C4-2B (cell line): ENCODE measurements at regions not wholly inside any gene's neighbourhood (a gene's known extent, or its start where the extent isn't known, plus 50 kb on each side); places are given as distances from the start of the nearest gene placed in this dataset.

Experiments used
- CTCF ChIP-seq: fragments of 450-650 bp; conservative IDR thresholded peaks from 2 replicates; pipeline ENCODE4 v1.5.1; 2017; ENCODE audit warnings: mild to moderate bottlenecking
- ZFX ChIP-seq: fragments of 450-650 bp; IDR thresholded peaks from 2 replicates; pipeline ENCODE4 v1.6.1; 2017

DNA sequence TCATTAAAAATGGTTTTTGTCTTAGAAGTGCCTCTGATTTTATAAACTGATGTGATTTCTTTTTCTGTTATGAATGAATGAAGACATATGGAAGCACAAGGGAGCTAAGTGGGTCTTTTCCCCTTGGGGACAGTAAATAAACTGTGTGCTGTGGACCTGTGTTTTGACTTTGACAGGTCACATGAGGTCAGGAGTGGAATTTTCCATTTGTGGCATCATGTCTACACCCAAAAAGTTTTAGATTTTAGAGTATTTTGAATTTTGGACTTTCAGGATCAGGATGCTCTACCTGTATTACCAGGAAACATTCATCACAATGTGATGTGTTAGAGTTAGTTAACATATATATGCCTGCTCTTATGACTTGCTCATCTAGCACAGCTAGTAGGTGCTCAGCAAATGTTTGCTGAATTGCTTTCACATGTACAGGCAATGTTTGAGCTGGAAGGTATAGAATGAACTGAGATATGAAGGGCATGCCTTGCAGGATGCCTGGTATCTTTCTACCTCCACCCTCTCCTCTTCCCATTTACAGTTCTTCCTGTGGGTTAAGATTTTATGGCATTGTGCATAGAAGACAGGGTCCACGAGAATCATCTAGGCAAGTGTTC lies 73.2 kb upstream of the NR3C1 start:
- TF ChIP-seq CTCF (no peak), ZFX (no peak)
